GM06990 (cell line): ENCODE measurements at regions not wholly inside any gene's neighbourhood (a gene's known extent, or its start where the extent isn't known, plus 50 kb on each side); places are given as distances from the start of the nearest gene placed in this dataset.

Source experiments
- DNase-seq: peaks from one replicate; pipeline ENCODE4 v3.0.0-alpha.2; 2011; ENCODE audit not compliant: insufficient read length; ENCODE audit errors: extremely low read depth
- H3K27me3 ChIP-seq: replicated peaks from 2 replicates; pipeline ENCODE4 v1.6.0; 2011; ENCODE audit warnings: low read length; ENCODE audit not compliant: control insufficient read depth, insufficient read depth
- H3K36me3 ChIP-seq: 2 replicates; pipeline ENCODE4 v1.5.1; 2011; ENCODE audit warnings: low read length; ENCODE audit not compliant: control insufficient read depth, insufficient read depth
- H3K4me3 ChIP-seq: replicated peaks from 2 replicates; pipeline ENCODE4 v1.5.1; 2011; ENCODE audit warnings: low read depth, mild to moderate bottlenecking, control low read depth, low read length
- TF ChIP-seq, protein P1 (sequence below): IDR thresholded peaks from 2 replicates; pipeline ENCODE4 v1.5.1; 2011; ENCODE audit warnings: low read length, control low read depth, mild to moderate bottlenecking, inconsistent platforms; ENCODE audit not compliant: insufficient read depth, poor library complexity, severe bottlenecking

DNA sequence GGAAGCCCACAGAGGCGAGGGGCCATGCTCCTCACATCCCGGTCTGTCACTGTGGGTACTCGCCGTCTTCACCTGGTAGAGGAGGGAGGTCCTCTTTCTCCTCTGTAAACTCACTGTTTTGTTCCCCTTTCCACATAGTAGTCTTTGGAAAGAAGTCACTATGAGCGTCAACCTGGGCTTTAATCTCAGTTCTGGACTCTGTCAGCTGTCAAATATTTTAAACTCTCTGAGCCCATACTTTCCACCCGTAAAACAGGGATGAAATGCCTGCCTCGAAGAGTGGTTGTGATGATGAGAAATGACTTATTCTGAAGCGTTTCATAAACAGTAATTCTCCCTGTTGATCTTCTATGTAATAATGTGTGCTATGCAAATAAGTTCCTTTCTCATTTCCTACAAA is 547.1 kb upstream of the SOX11 start:
- TF ChIP-seq, protein P1, sequence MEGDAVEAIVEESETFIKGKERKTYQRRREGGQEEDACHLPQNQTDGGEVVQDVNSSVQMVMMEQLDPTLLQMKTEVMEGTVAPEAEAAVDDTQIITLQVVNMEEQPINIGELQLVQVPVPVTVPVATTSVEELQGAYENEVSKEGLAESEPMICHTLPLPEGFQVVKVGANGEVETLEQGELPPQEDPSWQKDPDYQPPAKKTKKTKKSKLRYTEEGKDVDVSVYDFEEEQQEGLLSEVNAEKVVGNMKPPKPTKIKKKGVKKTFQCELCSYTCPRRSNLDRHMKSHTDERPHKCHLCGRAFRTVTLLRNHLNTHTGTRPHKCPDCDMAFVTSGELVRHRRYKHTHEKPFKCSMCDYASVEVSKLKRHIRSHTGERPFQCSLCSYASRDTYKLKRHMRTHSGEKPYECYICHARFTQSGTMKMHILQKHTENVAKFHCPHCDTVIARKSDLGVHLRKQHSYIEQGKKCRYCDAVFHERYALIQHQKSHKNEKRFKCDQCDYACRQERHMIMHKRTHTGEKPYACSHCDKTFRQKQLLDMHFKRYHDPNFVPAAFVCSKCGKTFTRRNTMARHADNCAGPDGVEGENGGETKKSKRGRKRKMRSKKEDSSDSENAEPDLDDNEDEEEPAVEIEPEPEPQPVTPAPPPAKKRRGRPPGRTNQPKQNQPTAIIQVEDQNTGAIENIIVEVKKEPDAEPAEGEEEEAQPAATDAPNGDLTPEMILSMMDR, result no peak
- H3K27me3 ChIP-seq, result no peaks in the 10 kb centered on the region
- no peak for DNase-seq
- no peaks in the 10 kb centered on the region for H3K36me3 ChIP-seq
- no peak overlapping the region for H3K4me3 ChIP-seq

DNA sequence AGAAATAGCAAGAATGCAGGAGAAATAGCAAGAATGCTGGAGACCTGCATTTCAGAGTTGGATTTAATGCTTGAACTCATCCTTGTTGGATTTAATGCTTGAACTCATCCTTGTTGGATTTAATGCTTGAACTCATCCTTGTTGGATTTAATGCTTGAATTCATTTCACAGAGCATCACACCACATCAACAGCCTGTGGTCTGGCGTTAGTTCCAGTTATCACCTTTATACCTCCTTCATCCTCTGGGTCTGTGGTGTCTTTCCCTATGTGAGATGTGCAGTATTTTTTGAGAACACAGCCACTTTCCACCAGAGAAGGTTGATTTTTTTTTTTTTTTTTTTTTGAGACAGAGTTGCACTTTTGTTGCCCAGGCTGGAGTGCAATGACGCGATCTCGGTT is 546.4 kb upstream of the SOX11 start:
- Histone ChIP-seq H3K27me3 (no peaks in the 10 kb centered on the region), H3K4me3 (no peak overlapping the region), H3K36me3 (no peaks in the 10 kb centered on the region)
- TF ChIP-seq, protein P1, result no peak
- no peak for DNase-seq

DNA sequence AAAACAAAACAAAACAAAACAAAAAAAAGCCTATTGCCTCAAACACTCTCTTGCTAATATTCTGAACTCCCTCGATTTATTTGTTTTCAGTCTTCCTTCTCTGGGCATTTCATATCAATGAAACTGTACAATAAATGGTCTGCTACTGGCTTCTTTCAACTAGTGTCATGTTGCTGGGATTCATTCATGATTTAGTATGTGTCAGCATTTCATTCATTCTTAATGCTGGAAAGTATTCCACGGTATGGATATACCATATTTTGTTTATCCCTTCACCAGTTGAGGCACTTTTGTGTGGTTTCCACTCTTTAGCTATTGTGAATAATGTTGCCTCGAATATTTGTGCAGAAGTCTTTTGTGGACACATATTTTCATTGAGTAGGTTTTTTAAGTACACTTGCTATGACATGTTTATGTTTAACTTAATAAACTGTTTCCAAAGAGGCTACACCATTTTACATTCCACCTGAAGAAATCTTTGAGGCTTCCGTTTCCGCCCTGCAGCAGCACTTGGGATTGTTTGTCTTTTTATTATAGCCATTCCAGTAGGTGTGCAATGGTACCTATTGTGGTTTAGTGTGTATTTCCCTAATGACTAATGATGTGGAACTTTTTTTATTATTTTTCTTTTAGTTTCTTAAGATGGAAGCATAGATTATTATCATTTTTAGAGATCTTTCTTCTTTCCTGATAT is 543.6 kb upstream of the SOX11 start:
- no peak for DNase-seq
- TF ChIP-seq, protein P1, result no peak
- Histone ChIP-seq H3K36me3 (no peaks in the 10 kb centered on the region), H3K4me3 (no peak overlapping the region), H3K27me3 (no peaks in the 10 kb centered on the region)

DNA sequence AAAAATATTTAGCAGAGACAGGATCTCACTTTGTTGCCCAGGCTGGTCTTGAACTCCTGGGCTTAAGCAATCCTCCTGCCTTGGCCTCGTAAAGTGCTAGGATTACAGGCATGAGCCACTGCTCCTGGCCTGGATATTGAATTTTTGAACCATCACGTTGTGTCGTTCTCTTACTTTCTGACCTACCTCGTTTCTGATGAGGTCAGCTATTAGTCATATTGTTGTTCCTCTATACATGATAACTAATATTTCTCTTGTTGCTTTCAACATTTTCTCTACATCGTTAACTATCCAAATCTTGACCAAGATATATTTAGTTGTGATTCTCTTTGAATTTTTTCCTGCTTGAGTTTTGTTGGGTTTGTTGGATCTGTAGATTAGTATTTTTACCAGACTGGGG is 541.3 kb upstream of the SOX11 start:
- TF ChIP-seq, protein P1, result no peak
- no peak for DNase-seq
- no peaks in the 10 kb centered on the region for H3K36me3 ChIP-seq
- no peaks in the 10 kb centered on the region for H3K27me3 ChIP-seq
- no peak overlapping the region for H3K4me3 ChIP-seq

DNA sequence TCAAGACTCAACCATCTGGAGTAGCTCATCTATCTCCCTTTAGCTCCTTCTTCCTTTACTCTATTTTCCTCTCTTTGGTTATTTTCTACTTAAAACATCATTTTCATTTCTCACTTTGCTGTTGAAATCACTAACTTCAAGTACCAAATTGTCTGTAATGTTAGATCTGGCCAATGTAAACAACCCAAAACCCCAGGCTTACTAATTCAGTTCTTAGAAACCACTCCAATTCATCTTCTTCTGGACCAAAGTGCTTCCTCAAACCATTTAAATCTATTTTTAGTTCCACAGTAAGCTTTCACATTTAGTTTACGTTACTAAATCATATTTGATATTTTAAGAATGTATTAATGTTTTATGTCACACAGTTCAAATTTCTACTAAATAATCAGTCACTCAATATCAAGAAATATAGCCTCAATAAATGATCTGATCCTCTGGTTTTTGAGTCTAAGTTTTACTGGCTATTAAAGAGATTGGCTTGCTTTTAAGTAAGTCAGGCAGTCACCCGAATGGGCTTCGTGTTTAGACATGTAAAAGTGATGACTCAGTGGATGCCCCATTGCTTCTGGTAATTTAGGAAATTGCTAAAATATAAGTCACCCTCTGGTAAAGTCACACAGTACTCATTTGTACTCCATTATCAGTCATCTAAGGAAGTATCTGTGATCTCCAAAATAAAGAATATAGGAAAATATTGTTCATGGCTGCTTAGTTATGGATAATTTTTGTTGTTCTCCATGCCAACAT is 527.2 kb upstream of the SOX11 start:
- no peaks in the 10 kb centered on the region for H3K36me3 ChIP-seq
- DNase-seq, result no peak
- no peaks in the 10 kb centered on the region for H3K27me3 ChIP-seq
- H3K4me3 ChIP-seq, result no peak overlapping the region
- TF ChIP-seq, protein P1, result no peak

DNA sequence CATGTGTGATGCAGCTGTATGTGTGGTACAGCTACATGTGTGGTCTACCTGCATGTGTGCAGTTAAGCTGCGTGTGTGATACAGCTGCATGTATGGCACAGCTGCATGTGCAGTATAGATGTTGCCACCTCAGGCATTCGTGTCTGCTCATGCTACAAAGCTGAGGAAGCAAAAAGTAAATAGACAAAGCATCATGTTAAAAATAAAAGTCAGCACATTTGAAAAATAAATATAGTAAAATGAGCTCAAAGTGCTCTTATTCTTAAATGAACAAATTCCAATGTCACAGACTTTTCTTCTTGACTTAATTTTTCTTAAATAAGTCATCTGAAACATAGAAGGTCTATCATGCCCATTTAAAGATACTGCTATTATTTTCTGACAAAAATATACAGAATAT is 519.3 kb upstream of the SOX11 start:
- TF ChIP-seq, protein P1, result no peak
- no peaks in the 10 kb centered on the region for H3K36me3 ChIP-seq
- H3K27me3 ChIP-seq, result no peaks in the 10 kb centered on the region

More for the DNA sequence above, 519.3 kb upstream of the SOX11 start:
- no peak for DNase-seq
- no peak overlapping the region for H3K4me3 ChIP-seq
